Middle frontal gyrus (tissue), 1 donor: ENCODE measurements at regions not wholly inside any gene's neighbourhood (a gene's known extent, or its start where the extent isn't known, plus 50 kb on each side); places are given as distances from the start of the nearest gene placed in this dataset.

ENCODE experiments used
- DNase-seq: peaks from one replicate; pipeline ENCODE4 v3.0.0-alpha.2; 2015; ENCODE audit warnings: low spot score; ENCODE audit errors: extremely low spot score

- no peak for DNase-seq
Observed at GRCh38 chr1:191882870-191883269, 275.4 kb upstream of the RGS18 start.

- no peak for DNase-seq
Observed at GRCh38 chr1:191886977-191887376, 271.3 kb upstream of the RGS18 start.

GRCh38 chr1:191888996-191889622, 269.2 kb upstream of the RGS18 start:
- DNase-seq: no peak

GRCh38 chr1:191889623-191890003, 268.6 kb upstream of the RGS18 start:
- DNase-seq: no peak

DNA sequence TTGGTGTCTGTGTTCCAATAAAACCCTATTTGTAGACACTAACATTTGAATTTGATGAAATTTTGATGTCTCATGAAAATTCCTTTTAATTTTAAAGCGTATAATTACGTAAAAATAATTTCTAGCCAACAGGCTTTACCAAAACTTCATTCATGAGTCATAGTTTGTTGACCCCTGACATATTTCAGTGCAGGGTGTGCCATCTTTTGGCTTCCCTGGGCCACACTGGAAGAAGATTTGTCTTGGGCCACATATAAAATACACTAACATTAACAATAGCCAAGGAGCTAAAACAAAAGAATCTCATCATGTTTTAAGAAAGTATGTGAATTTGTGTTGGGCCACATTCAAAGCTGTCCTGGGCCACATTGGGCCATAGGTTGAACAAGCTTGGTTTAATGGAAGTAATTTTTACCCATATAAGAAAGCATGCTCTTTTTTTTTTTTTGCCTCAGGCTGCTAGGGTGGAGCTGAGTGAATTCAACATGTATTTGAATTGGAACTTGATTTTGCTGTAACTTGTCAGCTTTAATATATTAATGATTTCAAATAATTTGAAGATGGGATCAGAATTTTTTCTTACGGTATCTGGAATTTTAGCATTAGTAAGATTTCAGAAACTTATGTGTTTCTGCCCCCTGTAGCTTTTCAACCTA, 267.7 kb upstream of the RGS18 start:
- DNase-seq: no peak

GRCh38 chr1:191892716-191893115, 265.5 kb upstream of the RGS18 start:
- no peak for DNase-seq

DNA sequence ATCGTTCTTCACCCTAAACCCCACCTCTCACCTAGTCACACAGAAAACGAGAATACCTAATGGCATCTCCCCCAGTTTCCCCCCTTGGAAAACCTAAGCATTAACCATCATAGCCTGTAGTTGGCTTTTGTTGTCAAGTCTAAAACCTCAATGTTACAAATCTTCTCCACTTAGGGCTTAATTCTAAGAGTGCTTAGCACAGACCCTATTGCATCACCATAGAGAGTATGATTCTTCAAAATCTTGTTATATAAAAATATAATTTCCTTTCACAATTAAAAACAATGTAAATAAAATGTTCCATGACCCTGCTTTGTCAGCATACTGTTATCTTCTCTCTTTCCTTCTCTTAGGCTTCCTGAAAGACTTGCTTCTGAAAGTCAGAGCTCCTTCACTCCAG, 263.2 kb upstream of the RGS18 start:
- DNase-seq: no peak

- no peak for DNase-seq
Observed at GRCh38 chr1:191895462-191896058, 262.7 kb upstream of the RGS18 start.

- no peak for DNase-seq
Observed at GRCh38 chr1:191897134-191897533, 261.1 kb upstream of the RGS18 start.

DNA sequence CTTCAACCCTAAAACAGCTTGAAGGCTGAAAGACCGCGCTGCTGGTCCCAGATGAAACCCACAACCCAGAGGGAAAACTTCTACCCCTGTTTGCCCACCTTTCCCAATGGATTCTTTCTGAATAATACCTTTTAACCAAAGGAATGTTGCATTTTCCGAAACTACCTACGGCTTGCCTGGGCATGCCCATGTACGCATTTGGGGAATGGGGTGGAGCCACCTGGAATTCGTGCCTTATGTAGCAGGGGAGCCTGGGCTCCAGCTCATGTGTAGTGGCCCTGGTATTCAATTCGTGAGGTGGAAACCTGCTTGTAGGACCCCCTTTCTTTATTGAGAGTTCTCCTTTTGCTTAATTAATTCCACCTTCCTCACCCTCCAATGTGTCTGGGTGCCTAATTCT, 256.6 kb upstream of the RGS18 start:
- DNase-seq: no peak

- no peak for DNase-seq
Observed at GRCh38 chr1:191904991-191905390, 253.3 kb upstream of the RGS18 start.

DNA sequence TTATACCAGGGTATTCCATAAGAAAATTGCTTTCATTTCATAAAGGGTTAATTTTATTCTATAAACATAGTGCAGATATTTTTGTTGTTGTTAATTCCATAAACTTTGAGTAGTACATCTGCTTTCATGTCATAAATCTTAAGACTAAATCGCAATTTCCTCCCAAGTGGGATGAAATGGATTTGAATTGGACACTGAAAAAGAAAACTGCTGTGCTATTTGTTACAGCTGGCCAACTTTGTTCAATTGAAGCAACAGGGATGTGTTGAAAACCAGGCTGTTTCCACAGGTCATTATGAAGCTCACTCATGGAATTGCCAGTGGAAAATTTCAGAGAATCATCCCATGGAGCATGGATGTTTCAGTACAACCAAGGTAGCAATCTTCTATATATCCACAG, 252.5 kb upstream of the RGS18 start:
- DNase-seq: no peak

DNA sequence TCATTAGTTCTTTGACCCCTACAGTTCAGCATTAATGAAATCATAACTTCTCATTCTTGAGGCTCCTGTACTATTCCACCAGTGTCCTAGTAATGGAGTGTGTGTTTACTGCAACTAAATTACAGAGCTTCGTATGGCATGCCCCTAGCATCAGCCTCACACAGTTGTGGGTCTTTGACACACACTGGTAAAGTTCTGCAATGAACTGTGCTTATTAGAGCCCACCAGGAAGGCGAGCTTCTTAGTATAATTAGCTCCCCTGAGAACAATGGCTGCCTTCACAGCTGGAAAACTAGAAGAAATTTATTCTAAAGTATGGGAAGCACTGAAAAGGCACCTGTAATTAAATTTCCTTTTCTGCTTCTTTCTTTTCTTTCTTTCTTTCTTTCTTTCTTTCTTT, 251.1 kb upstream of the RGS18 start:
- DNase-seq: no peak

DNA sequence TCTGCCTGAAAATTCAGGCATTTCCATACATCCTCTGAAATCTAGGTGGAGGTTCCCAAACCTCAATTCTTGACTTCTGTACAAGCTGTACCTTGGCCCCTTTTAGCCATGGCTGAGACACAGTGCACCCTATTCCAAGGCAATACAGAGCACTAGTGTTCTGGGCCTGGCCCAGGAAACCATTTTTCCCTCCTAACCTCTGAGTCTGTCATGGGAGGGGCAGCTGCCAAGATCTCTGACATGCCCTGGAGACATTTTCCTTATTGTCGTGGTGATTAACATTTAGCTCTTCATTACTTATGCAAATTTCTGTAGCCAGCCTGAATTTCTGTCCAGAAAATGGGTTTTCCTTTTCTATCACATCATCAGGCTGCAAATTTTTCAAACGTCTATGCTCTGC, 248.0 kb upstream of the RGS18 start:
- no peak for DNase-seq

DNA sequence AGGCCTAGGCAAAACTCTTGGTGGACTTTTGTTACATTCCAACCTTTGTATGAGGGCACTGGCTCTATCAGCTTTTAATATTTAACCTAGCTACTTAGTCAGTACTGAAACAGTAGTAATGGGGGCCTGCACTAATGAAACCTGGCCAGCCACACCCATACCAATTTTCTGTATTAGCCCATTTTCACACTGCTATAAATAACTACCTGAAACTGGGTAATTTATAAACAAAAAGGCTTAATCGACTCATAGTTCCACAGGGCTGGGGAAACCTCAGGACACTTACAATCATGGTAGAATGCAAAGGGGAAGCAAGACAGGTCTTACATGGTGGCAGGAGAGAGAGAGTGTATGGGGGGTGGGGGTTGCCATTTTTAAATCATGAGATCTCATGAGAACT, 245.7 kb upstream of the RGS18 start:
- no peak for DNase-seq

- no peak for DNase-seq
Observed at GRCh38 chr1:191913260-191913977, 244.8 kb upstream of the RGS18 start.

GRCh38 chr1:191929383-191929782, 228.9 kb upstream of the RGS18 start:
- DNase-seq: no peak

DNA sequence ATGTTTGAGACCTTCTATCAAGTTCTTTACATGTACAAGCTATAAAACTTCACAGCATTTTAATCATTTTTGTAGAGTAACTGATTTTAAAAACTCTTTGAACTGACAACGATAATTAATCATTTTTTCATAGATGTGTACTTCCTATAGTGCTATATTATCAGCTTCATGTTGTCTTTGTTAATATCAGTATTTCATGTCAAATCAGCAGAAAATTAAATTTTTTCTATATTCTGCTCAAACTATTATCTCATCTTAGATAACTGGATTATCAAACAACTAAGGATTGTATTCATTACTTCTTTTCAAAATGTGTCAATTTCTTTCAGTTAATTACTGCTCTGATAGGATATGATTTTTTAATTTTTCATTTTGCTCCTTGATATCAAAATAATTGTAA, 214.6 kb upstream of the RGS18 start:
- DNase-seq: no peak

GRCh38 chr1:191953526-191953925, 204.7 kb upstream of the RGS18 start:
- DNase-seq: no peak

- DNase-seq: no peak
Observed at GRCh38 chr1:191959856-191960255, 198.4 kb upstream of the RGS18 start.

DNA sequence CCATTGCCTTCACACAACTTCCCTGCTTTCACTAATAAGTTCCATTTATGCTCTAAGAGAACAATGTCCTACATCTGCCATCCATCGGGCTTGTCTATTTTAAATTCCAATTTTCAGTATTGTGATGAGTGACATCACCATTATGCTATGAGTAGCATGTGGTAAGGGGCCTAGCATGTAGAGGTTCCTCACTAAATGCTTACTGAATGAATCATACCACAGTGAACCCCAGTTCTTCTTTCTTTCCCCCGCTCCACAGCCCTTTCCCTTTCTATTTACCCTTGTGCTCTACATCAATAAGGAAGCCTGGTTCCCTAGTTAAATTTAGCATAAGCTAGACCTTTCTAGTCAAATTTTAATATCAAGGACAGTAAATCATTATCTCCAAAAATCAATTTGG, 195.0 kb upstream of the RGS18 start:
- no peak for DNase-seq

GRCh38 chr1:191963781-191964455, 194.3 kb upstream of the RGS18 start:
- no peak for DNase-seq
